ENCODE measurements at regions not wholly inside any gene's neighbourhood (a gene's known extent, or its start where the extent isn't known, plus 50 kb on each side); places are given as distances from the start of the nearest gene placed in this dataset.

GRCh38 chr12:41966916-41967315 is 177.8 kb downstream of the GXYLT1 start:
- TF ChIP-seq REST (IDR thresholded peaks at IDR 0.05; ENCODE audit: insufficient replicate concordance, low read depth) (no peak), POLR2AphosphoS5 (IDR thresholded peaks at IDR 0.05; ENCODE audit: low read depth) (no peak), GABPA (IDR thresholded peaks at IDR 0.05; ENCODE audit: low read depth) (no peak), SPI1 (IDR thresholded peaks at IDR 0.05; ENCODE audit: borderline replicate concordance, low read depth) (no peak)
- TF ChIP-seq, protein P1, sequence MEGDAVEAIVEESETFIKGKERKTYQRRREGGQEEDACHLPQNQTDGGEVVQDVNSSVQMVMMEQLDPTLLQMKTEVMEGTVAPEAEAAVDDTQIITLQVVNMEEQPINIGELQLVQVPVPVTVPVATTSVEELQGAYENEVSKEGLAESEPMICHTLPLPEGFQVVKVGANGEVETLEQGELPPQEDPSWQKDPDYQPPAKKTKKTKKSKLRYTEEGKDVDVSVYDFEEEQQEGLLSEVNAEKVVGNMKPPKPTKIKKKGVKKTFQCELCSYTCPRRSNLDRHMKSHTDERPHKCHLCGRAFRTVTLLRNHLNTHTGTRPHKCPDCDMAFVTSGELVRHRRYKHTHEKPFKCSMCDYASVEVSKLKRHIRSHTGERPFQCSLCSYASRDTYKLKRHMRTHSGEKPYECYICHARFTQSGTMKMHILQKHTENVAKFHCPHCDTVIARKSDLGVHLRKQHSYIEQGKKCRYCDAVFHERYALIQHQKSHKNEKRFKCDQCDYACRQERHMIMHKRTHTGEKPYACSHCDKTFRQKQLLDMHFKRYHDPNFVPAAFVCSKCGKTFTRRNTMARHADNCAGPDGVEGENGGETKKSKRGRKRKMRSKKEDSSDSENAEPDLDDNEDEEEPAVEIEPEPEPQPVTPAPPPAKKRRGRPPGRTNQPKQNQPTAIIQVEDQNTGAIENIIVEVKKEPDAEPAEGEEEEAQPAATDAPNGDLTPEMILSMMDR (IDR thresholded peaks at IDR 0.05; ENCODE audit: insufficient read depth, low read length), result no peak
